Trophoblast cell (in vitro differentiated cells and primary cell): ENCODE measurements at regions not wholly inside any gene's neighbourhood (a gene's known extent, or its start where the extent isn't known, plus 50 kb on each side); places are given as distances from the start of the nearest gene placed in this dataset.

Source experiments
- DNase-seq, 2 donors: peaks; one replicate each; pipeline ENCODE4 v3.0.0-alpha.2; 2016
- H2AFZ ChIP-seq: 2 replicates; pipeline ENCODE4 v1.6.1; 2013; ENCODE audit warnings: low read length, moderate library complexity, mild to moderate bottlenecking; ENCODE audit not compliant: insufficient read depth, poor library complexity
- H2AK5ac ChIP-seq: 2 replicates; pipeline ENCODE4 v1.6.1; 2013; ENCODE audit warnings: mild to moderate bottlenecking, low read length
- H2BK120ac ChIP-seq: 2 replicates; pipeline ENCODE4 v1.6.1; 2013; ENCODE audit warnings: low read length, mild to moderate bottlenecking, moderate library complexity; ENCODE audit not compliant: insufficient read depth, poor library complexity
- H2BK12ac ChIP-seq: 2 replicates; pipeline ENCODE4 v1.6.1; 2013; ENCODE audit warnings: mild to moderate bottlenecking, low read length, moderate library complexity
- H2BK5ac ChIP-seq: 2 replicates; pipeline ENCODE4 v1.6.1; 2013; ENCODE audit warnings: low read length, low read depth, moderate library complexity, mild to moderate bottlenecking; ENCODE audit not compliant: poor library complexity
- H3K14ac ChIP-seq: 2 replicates; pipeline ENCODE4 v1.6.1; 2013; ENCODE audit warnings: mild to moderate bottlenecking, low read length
- H3K18ac ChIP-seq: 2 replicates; pipeline ENCODE4 v1.6.1; 2013; ENCODE audit warnings: mild to moderate bottlenecking, low read length
- H3K23ac ChIP-seq: 2 replicates; pipeline ENCODE4 v1.6.1; 2013; ENCODE audit warnings: low read length
- H3K27ac ChIP-seq: 2 replicates; pipeline ENCODE4 v1.5.1; 2013; ENCODE audit warnings: low read depth, mild to moderate bottlenecking, inconsistent platforms, low read length, moderate library complexity
- H3K27me3 ChIP-seq: 2 replicates; pipeline ENCODE4 v1.6.1; 2013; ENCODE audit warnings: inconsistent platforms, mild to moderate bottlenecking, low read length, moderate library complexity; ENCODE audit not compliant: insufficient read depth
- H3K36me3 ChIP-seq, 2 experiments: 1 replicate in 1 of 2; 2 replicates in 1 of 2; pipeline ENCODE4 v1.6.1; 2013; ENCODE audit warnings: low read length in 2 of 2, mild to moderate bottlenecking in 2 of 2, moderate library complexity in 1 of 2; ENCODE audit not compliant: insufficient read depth in 2 of 2, control insufficient read depth in 1 of 2
- H3K4ac ChIP-seq: 2 replicates; pipeline ENCODE4 v1.6.1; 2013; ENCODE audit warnings: low read depth, mild to moderate bottlenecking, low read length, moderate library complexity
- H3K4me1 ChIP-seq, 2 experiments: 1 replicate in 1 of 2; 2 replicates in 1 of 2; pipeline ENCODE4 v1.6.1; 2013; ENCODE audit warnings: low read length in 2 of 2, mild to moderate bottlenecking in 2 of 2, moderate library complexity in 1 of 2; ENCODE audit not compliant: insufficient read depth in 2 of 2, control insufficient read depth in 1 of 2
- H3K4me2 ChIP-seq: 2 replicates; pipeline ENCODE4 v1.6.1; 2013; ENCODE audit warnings: inconsistent platforms, mild to moderate bottlenecking, low read length, moderate library complexity
- H3K4me3 ChIP-seq: 2 replicates; pipeline ENCODE4 v1.5.1; 2013; ENCODE audit warnings: mild to moderate bottlenecking, low read depth, low read length, inconsistent platforms
- H3K79me1 ChIP-seq: one replicate; pipeline ENCODE4 v1.6.1; 2013; ENCODE audit warnings: low read length
- H3K79me2 ChIP-seq: 2 replicates; pipeline ENCODE4 v1.6.1; 2013; ENCODE audit warnings: low read length, mild to moderate bottlenecking; ENCODE audit not compliant: control insufficient read depth, insufficient read depth, poor library complexity
- H3K9ac ChIP-seq: 2 replicates; pipeline ENCODE4 v1.6.1; 2013; ENCODE audit warnings: mild to moderate bottlenecking, low read length
- H3K9me3 ChIP-seq: 2 replicates; pipeline ENCODE4 v1.6.1; 2013; ENCODE audit warnings: low read depth, mild to moderate bottlenecking, control low read depth, inconsistent platforms, low read length; ENCODE audit not compliant: insufficient read depth
- H4K12ac ChIP-seq: 2 replicates; pipeline ENCODE4 v1.6.1; 2013; ENCODE audit warnings: low read depth, mild to moderate bottlenecking, low read length, moderate library complexity
- H4K8ac ChIP-seq: 2 replicates; pipeline ENCODE4 v1.6.1; 2013; ENCODE audit warnings: low read depth, mild to moderate bottlenecking, low read length, moderate library complexity
- H4K91ac ChIP-seq: one replicate; pipeline ENCODE4 v1.6.1; 2013; ENCODE audit warnings: low read depth, mild to moderate bottlenecking, low read length, moderate library complexity
- WGBS: extraction: QIAGEN DNeasy Blood & Tissue Kit; methylation state at CpG from one replicate; pipeline ENCODE4 v1.1.7; 2013; ENCODE audit warnings: missing lambda C conversion rate; ENCODE audit not compliant: insufficient read length, insufficient coverage; ENCODE audit errors: extremely low coverage; 5-methylcytosine and 5-hydroxymethylcytosine counted together

DNA sequence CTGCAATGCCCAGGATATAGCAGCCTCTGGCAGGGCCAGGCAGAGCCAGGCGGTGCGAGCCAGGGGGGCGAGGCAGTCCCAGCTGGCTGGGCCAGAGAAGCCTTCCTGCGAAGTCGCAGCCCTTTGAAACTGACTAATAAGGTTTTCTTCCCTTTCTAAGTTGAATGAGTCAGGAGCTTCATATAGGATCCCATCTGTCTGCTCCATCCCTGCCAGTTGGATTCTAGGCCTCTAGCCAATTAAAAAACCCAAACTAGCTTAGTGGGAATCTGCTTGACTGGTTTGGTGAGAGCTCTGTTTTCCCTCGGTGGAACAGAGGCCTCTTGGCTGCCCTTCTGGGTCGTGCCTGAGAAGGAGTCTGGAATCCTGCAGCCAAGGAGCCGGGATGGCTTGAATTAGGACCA lies 70.1 kb upstream of the RAPGEF1 start:
- H2BK12ac ChIP-seq = no peak overlapping the region
- H3K18ac ChIP-seq = no peak overlapping the region
- H3K9ac ChIP-seq = no peak overlapping the region
- no peak overlapping the region for H2AK5ac ChIP-seq
- H4K12ac ChIP-seq = no peak overlapping the region
- peaks cover 7 to 12% of the 10 kb centered on the region in 2 experiments for H3K4me1 ChIP-seq
- no peak overlapping the region for H4K91ac ChIP-seq
- no peak overlapping the region for H3K27ac ChIP-seq
- no peak overlapping the region for H4K8ac ChIP-seq
- WGBS = no CpG with 5 or more reads among the region's 8 CpGs
- no peak overlapping the region for H2BK5ac ChIP-seq
- no peaks in the 10 kb centered on the region for H3K9me3 ChIP-seq
- H3K79me2 ChIP-seq = no peaks in the 10 kb centered on the region
- no peak overlapping the region for H3K4me3 ChIP-seq
- no peaks in the 10 kb centered on the region for H3K36me3 ChIP-seq
- H3K14ac ChIP-seq = no peak overlapping the region
- H2AFZ ChIP-seq = no peak overlapping the region
- H2BK120ac ChIP-seq = no peak overlapping the region
- H3K79me1 ChIP-seq = no peaks in the 10 kb centered on the region
- no peaks in the 10 kb centered on the region for H3K27me3 ChIP-seq
- no peak overlapping the region for H3K4ac ChIP-seq
- H3K4me2 ChIP-seq = no peak overlapping the region
- no peak for DNase-seq
- no peak overlapping the region for H3K23ac ChIP-seq

DNA sequence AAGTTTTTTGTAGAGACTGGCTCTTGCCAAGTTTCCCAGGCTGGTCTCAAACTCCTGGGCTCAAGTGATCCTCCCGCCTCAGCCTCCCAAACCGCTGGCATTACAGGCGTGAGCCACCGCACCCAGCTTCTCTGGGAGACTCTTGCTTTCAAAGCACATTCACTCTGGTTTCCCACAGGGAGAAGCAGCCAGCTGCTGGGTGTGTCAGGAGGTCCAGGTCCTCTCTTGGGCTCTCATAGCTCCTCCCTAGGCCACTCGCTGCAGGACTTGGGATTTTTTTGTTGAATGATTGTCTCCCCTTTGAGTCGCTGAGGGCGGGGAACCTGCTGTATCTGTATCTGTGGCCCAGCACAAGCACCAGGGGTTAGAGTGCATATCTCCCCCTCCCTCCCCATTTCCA lies 68.4 kb upstream of the RAPGEF1 start:
- H2BK120ac ChIP-seq = no peak overlapping the region
- no peak for DNase-seq
- H3K14ac ChIP-seq = no peak overlapping the region
- H3K9ac ChIP-seq = no peak overlapping the region
- no peak overlapping the region for H4K91ac ChIP-seq
- H3K36me3 ChIP-seq = no peaks in the 10 kb centered on the region
- no peak overlapping the region for H2AK5ac ChIP-seq
- H3K79me2 ChIP-seq = no peaks in the 10 kb centered on the region
- H3K79me1 ChIP-seq = no peaks in the 10 kb centered on the region
- no peak overlapping the region for H3K4ac ChIP-seq
- H4K12ac ChIP-seq = no peak overlapping the region
- no peak overlapping the region for H4K8ac ChIP-seq
- no peak overlapping the region for H3K4me2 ChIP-seq
- H3K9me3 ChIP-seq = no peaks in the 10 kb centered on the region
- H2BK5ac ChIP-seq = no peak overlapping the region
- H3K4me1 ChIP-seq = peaks cover 7 to 12% of the 10 kb centered on the region in 2 experiments
- H3K18ac ChIP-seq = no peak overlapping the region
- no peaks in the 10 kb centered on the region for H3K27me3 ChIP-seq
- H2AFZ ChIP-seq = no peak overlapping the region
- H3K27ac ChIP-seq = no peak overlapping the region
- H3K23ac ChIP-seq = no peak overlapping the region
- H2BK12ac ChIP-seq = no peak overlapping the region
- no CpG with 5 or more reads among the region's 7 CpGs for whole genome bisulfite sequencing
- no peak overlapping the region for H3K4me3 ChIP-seq

DNA sequence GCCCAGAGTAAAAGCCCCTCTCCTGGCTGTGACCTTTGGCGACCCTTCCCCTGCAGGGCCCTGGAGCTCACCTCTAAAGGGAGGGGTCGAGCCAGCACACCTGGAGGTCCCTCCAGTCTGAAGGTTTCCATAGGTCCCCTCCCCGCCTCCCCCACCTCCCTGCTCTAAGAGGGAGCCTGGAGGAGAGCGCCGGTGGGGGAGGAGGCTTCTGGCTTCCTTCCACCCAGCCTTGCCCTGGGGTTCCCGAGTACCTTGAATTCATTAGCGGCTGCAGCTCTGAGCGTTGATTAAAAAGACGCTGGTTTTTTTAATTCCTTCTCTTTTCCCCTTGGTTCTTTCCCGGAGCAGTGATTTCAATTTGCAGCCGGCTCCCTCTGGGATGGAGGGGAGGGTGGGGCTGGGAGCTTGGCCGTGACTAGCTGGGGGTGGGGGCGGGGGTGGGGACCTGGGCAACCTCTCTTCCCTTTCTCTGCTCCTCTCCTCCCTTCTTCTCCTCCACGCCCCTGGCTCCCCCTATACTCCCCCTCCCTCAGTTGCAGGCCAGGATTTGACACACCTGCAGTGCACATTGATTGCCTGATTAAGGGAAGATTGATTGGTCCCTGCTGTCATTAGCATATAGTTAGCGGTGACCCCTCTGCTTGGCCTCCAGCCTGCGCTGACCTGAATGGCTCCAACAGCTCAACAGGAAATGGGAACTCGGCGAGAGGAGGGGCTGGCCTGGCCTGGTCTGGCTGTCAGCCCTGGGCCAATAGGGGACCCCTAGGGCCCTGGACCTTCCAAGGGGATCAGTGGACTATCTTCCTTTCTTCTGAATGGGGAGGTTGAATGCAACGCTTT lies 67.5 kb upstream of the RAPGEF1 start:
- WGBS = no CpG with 5 or more reads among the region's 19 CpGs
- no peaks in the 10 kb centered on the region for H3K36me3 ChIP-seq

DNA sequence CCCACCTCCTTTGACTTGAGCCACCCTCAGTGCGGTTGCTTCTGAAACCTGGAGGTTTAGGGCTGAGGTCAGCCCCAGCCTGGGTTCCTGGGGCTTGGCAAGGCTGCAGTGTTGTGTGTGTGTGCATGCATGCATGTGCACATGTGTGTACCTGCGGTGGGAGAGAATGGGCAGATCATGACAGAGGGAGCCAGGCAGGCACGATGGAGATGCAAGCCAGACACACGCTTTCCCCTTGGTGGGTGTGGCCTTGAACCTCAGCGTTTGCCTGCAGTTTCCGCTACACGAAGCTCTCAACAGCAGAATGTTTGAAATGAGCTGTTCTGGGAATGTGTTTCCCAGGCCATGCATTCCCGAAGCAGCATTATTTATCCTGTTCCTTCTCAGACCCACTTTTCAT lies 65.9 kb upstream of the RAPGEF1 start:
- Histone ChIP-seq H3K18ac (no peak overlapping the region), H3K4me3 (no peak overlapping the region), H2BK12ac (no peak overlapping the region), H3K23ac (no peak overlapping the region), H2AFZ (no peak overlapping the region), H3K4ac (no peak overlapping the region), H3K9me3 (no peaks in the 10 kb centered on the region), H3K14ac (no peak overlapping the region), H3K79me1 (no peaks in the 10 kb centered on the region), H4K91ac (no peak overlapping the region), H4K8ac (no peak overlapping the region), H3K27me3 (no peaks in the 10 kb centered on the region), H3K4me2 (no peak overlapping the region), H3K9ac (no peak overlapping the region), H3K36me3 (no peaks in the 10 kb centered on the region), H2BK5ac (no peak overlapping the region), H3K4me1 (peaks cover 7 to 12% of the 10 kb centered on the region in 2 experiments), H4K12ac (no peak overlapping the region), H3K79me2 (no peaks in the 10 kb centered on the region), H2BK120ac (no peak overlapping the region), H2AK5ac (no peak overlapping the region), H3K27ac (no peak overlapping the region)
- DNase-seq = no peak
- no CpG with 5 or more reads among the region's 8 CpGs for WGBS

More for the DNA sequence above, 67.5 kb upstream of the RAPGEF1 start:
- no peak overlapping the region for H2BK12ac ChIP-seq
- H2AFZ ChIP-seq = peak overlapping the region; percentile 32
- H3K9me3 ChIP-seq = no peaks in the 10 kb centered on the region
- no peaks in the 10 kb centered on the region for H3K79me1 ChIP-seq
- no peak overlapping the region for H3K4ac ChIP-seq
- H3K4me3 ChIP-seq = no peak overlapping the region
- no peaks in the 10 kb centered on the region for H3K27me3 ChIP-seq
- no peak overlapping the region for H2BK120ac ChIP-seq
- no peaks in the 10 kb centered on the region for H3K79me2 ChIP-seq
- peak overlapping the region; percentile 5 for H3K4me2 ChIP-seq
- H4K12ac ChIP-seq = no peak overlapping the region
- peaks cover 7 to 12% of the 10 kb centered on the region in 2 experiments for H3K4me1 ChIP-seq
- H3K23ac ChIP-seq = no peak overlapping the region
- no peak overlapping the region for H4K91ac ChIP-seq
- DNase-seq = no peak
- H3K9ac ChIP-seq = no peak overlapping the region
- H2BK5ac ChIP-seq = no peak overlapping the region
- no peak overlapping the region for H3K14ac ChIP-seq
- no peak overlapping the region for H4K8ac ChIP-seq
- no peak overlapping the region for H3K18ac ChIP-seq
- H3K27ac ChIP-seq = no peak overlapping the region
- H2AK5ac ChIP-seq = no peak overlapping the region
